T-helper 1 cell treated with Interleukin-12 subunit alpha and Interleukin-12 subunit beta and Interleukin-4 antibody, amounts not matched to agents 30 ng/mL and 1 ng/mL, for 36 hours (primary cell): ENCODE measurements at regions not wholly inside any gene's neighbourhood (a gene's known extent, or its start where the extent isn't known, plus 50 kb on each side); places are given as distances from the start of the nearest gene placed in this dataset.

Experiments used
- intact Hi-C: fragments of 100-400 bp; cut with micrococcal nuclease; formaldehyde crosslinking; loops from one replicate; pipeline ENCODE4 v1.15.1; 2024

- intact Hi-C loops, result no loop called here
These were observed 420.0 kb upstream of the ST6GAL2 start for GRCh38 chr2:107305966-107306365.

DNA sequence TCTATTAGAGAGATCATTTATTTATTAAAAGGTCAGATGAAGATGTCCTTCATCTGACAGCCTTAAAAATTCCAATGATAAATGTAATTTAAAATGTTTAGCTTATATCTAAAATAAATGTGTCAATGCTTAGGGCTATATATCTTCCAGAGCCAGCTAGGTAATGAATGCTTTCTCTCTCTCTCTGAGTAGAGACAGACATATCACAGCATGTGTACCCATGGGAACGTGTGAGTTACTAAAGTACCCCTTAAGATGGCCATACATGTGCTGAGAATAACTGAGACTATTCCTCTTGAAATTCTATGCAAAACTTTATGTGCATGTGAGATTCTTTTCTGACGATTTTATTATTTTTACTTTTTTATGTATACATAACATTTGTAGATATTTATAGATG lies 420.9 kb upstream of the ST6GAL2 start:
- intact Hi-C loops, result no loop called here

GRCh38 chr2:107308835-107309234 lies 422.9 kb upstream of the ST6GAL2 start:
- intact Hi-C loops, result no loop called here

DNA sequence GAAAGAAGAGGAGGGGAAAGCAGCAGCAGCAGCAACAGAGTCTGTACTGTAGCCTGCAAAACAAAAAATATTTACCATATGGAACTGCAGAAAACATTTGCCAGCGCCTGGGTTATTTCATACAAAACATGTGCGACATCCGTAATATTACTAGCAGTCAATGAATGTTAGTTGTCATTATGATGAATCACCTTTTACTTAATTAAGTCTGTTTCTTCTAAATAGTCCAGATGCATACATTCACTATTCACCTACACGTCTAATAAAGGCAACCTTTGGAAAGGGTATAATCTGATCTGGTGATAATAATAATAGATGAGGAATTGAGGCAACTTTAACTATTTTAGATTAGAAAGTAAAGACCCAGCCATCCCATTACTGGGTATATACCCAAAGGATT lies 426.3 kb upstream of the ST6GAL2 start:
- intact Hi-C loops, result no loop called here

DNA sequence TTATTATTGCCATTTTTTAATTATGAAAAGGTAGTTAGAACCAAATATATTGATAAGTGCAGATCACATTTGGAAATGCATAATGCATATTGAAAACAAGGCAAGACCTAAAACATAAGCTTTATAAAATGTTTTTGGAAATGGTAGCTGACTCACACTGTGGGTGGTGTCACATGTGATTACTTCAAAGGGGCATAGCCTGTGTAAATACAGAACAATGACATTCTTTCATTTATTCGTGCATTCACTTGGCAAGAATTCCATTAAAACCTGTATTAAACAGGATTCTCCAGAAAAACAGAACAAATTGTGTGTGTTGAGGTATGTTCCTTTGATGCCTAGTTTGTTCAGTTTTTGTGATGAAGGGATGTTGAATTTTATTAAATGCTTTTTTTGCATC lies 427.3 kb upstream of the ST6GAL2 start:
- intact Hi-C loops, result no loop called here

GRCh38 chr2:107320881-107321280 lies 434.9 kb upstream of the ST6GAL2 start:
- intact Hi-C loops, result no loop called here

DNA sequence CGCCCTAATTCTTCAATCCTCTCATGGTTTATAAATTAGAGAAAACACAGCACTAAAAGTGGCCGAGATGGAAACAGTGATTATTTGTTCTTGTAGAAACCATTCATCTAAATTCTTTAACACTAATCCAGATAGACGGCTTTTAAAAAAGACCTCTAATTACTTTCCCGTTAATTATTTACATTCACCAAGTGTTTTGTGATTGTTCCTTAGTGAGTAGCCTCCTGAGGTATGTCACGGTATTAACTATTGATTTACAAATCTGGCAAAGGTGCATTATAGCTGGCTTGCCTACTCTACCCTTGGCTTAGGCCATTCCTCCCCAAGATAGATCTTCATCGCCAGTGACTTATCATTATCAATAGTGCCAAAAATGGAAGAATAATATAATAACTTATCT lies 436.4 kb upstream of the ST6GAL2 start:
- intact Hi-C loops, result no loop called here

DNA sequence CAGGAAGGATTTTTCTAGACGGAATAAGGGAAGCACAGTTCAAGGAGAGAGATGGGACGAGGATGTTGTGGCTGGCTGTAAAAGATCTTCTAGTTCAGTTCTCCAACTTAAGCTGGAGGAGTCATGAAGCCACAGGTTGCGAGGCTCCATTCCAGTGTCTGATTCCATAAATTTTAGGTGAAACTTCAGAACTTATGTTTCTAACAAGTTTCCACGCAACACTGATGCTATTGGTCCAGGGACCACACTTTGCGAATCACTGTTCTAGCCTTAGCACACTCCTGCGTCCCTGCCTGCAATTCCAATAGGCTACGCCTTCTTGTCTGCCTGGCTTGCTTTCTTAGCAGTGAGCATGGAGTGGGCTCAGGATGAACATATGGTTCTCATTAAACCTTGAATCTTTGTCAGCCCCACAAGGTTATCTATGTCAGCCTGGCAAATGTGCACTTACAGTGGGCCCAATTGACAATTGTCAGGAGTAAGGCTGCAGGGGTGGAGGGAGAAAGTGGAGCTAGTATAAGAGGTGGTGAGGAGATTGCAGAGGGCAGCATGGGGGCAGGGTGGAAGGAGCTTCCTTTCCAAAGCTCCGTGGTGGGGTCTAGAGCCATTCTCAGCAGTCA lies 438.1 kb upstream of the ST6GAL2 start:
- intact Hi-C loops, result no loop called here

- intact Hi-C loops, result no loop called here
These were observed 440.2 kb upstream of the ST6GAL2 start for GRCh38 chr2:107325981-107326786.

DNA sequence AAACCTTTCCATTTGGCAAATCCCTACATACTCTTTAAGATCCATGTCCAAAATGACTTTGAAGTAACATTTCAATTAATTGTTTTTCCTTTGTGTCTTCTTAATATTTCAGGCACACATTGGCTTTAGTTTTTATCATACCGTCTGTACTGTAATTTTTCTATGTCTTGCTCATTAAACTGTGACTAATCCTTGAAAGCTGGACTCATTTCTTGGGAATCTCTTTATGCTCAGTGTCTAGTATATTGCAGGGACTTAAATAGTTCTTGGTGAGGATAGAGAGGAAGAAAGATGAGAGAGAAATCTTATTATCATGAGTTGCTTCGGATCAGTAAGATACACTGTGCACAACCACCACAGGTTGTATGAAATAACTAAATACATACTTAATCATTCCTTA lies 448.3 kb upstream of the ST6GAL2 start:
- intact Hi-C loops, result no loop called here

- intact Hi-C loops, result no loop called here
These were observed 450.6 kb upstream of the ST6GAL2 start for GRCh38 chr2:107336526-107336925.

DNA sequence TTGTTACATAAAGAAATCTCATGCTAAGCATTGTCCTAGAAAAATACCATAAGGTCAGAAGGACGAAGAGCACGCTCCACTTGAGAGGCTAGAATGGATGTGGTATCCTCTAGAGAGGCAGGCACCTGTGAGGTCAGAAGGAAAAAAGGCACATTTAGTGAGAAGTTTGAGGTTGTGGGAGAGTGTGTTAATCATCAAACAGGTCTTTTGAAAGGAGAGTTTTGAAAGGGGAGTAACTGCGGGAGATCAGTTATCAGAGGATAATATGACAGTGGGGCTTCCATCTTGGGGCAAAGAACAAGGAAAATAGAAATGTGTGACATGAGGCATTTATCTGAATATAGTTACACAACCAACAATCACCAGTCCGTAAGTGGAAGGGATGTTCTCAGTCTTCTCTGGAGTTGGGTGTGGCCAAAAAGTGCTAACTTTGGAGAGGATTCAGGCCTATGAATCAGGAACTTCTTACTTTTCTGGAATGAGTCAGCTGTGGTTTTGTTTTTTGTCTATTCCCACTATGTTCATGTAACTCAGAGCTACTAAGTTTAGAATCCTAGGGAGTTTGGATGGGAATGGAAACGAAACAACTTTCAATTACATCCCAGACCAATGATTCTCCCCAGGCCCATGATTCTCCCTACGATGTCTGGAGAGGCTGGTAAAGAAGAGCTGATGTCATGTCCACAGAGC lies 451.4 kb upstream of the ST6GAL2 start:
- intact Hi-C loops, result no loop called here

DNA sequence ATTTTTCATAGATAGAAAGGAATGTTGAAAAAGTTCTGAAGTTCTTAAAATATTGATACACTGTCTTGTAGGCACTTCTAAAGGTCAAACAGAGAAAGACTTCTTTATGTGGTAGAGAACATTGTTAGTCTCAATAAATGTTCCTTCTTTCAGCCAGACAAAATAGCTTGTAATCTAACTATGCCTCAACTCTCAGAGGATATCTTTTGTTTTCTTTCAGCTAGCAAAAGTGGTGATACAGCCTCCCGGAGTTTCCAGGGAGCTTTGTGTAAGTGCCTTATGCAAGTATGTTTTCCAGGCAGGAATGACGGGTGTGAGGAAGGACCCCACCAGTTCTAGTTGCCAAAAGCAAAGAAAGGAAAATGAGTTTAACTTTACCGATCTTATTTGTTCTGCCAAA lies 452.1 kb upstream of the ST6GAL2 start:
- intact Hi-C loops, result no loop called here

- intact Hi-C loops, result no loop called here
These were observed 452.6 kb upstream of the ST6GAL2 start for GRCh38 chr2:107338571-107338970.

- intact Hi-C loops, result no loop called here
These were observed 455.0 kb upstream of the ST6GAL2 start for GRCh38 chr2:107340955-107341354.

DNA sequence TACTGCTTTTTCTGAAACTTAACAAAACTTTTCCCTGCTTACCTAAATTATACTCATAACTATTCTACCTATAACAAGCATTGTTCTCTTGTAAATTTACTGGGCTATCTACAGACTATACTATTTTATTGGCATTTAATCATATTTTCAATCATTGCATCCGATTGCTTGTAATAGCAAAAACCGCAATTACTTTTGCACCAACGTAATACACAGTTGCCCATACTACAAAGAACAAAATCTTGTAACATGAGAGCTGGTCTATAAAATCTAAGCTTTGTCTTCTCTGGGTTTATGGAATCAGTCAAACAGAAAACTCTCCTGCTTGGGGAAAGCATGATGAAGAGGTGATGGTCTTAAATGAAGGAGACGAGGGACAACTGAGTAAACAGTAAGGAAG lies 463.4 kb upstream of the ST6GAL2 start:
- intact Hi-C loops, result no loop called here

- intact Hi-C loops, result no loop called here
These were observed 468.2 kb upstream of the ST6GAL2 start for GRCh38 chr2:107354175-107354574.

DNA sequence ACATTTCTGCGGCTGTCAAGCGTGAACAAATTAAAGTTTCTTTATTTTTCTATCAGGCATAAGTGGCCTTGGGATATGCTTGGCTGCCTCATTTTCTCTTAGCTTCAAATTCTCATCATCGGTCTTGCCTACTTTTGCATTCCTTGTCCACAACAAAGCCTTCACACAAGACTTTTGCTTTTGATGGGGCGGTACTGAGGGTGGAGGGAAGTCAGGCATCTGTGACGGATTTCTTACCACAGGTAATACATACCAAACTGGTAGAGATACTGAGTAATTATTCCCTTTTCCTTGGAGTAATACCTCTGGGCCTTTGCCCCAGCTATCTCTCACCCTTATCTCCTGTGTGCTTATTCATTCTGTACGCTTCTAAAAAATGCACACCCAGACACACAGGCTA lies 468.3 kb upstream of the RGPD4 start:
- intact Hi-C loops, result no loop called here

GRCh38 chr2:107359021-107359420 lies 467.7 kb upstream of the RGPD4 start:
- intact Hi-C loops, result no loop called here

DNA sequence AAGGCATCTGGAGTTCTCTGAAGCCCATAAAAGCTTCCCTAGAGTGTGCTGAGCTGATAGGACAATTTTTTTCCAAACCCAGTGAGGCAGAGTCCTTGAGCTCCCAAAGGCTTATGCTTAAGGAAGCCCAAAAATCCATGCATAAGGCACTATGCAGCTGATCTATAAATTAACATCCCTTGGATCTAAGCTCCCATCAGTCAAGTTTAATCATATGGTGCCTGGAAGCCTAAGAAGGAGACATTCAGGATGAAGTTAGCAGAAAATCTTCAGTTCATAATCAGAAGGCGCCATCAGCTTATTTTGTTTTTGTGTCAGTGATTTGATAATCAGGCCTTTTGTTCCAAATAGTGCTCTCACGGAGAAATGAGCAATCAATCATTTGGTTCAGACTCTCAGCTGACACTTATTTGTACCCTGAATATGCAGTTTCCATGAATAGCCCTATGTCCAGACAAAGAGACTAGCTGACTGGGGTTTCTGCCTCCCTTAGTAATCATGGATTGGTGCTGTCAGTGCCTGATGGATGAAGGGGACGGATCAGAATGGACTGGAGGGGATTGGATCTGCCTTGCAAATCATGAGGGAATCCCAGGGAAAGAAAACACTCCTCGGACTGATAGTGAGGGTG lies 464.8 kb upstream of the RGPD4 start:
- intact Hi-C loops, result no loop called here

GRCh38 chr2:107362993-107363392 lies 463.7 kb upstream of the RGPD4 start:
- intact Hi-C loops, result no loop called here

DNA sequence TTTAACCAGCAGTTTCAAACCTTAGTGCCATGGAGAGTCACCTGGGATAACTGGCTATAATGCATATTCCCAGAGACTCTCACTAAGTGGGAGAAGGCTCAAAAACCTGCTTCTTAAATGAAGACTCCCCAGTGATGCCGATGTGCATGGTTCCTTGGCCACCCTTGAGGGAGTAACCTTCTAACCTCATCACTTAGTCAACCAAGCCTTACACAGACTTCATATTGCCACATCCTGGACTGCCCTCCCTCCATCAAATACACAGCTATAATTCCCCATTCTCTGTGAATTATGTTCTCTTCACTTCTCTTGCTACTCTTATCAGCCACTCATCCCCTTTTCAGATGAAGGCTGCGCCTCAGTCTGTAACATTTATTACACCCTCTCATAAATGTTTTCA lies 462.9 kb upstream of the RGPD4 start:
- intact Hi-C loops, result no loop called here
